ENCODE measurements at regions not wholly inside any gene's neighbourhood (a gene's known extent, or its start where the extent isn't known, plus 50 kb on each side); places are given as distances from the start of the nearest gene placed in this dataset.

GRCh38 chr10:21393931-21394330 lies 131.6 kb downstream of the SKIDA1 start:
- H3K27me3 ChIP-seq (replicated peaks; ENCODE audit: insufficient read depth): no peaks in the 10 kb centered on the region
- no peaks in the 10 kb centered on the region for H3K36me3 ChIP-seq
- H3K27ac ChIP-seq: no peak overlapping the region
- no peaks in the 10 kb centered on the region for H3K4me1 ChIP-seq (replicated peaks)
- H3K4me3 ChIP-seq: no peak overlapping the region
- H3K9me3 ChIP-seq: no peaks in the 10 kb centered on the region
- DNase-seq (ENCODE audit: low spot score): no peak
- TF ChIP-seq POLR2AphosphoS5 (IDR thresholded peaks at IDR 0.05) (no peak), POLR2A (IDR thresholded peaks at IDR 0.05) (no peak), CTCF (IDR thresholded peaks at IDR 0.05) (no peak)
- 92% methylated on average over 20 of the region's 20 CpGs for WGBS
- intact Hi-C loops (cut with DNase I): no loop called here

DNA sequence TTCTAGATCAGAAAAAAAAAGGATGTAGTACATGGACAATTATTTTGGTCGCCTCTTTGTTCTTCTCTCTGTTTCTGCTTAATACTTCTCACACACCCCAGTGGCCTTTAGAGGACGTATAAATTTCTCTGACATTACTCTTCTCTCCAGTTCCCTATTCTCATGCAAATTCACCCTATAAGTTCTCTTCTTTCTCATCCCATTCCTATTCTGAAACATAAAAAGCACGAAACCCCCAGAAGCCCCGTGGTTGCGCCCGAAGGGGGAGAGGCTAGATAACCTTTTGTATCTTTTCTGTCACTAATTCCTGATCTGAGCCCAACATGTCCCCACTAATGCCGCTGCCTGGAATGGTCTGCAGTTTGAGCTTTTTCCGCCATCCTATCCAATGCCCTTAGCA lies 136.9 kb downstream of the SKIDA1 start:
- no peak for TF ChIP-seq POLR2A (IDR thresholded peaks at IDR 0.05)
- no peak for TF ChIP-seq POLR2AphosphoS5 (IDR thresholded peaks at IDR 0.05)
- no peak for TF ChIP-seq CTCF (IDR thresholded peaks at IDR 0.05)
- DNase-seq (ENCODE audit: low spot score): no peak
- Histone ChIP-seq H3K27me3 (replicated peaks; ENCODE audit: insufficient read depth) (no peaks in the 10 kb centered on the region), H3K36me3 (no peaks in the 10 kb centered on the region), H3K27ac (no peak overlapping the region), H3K4me1 (replicated peaks) (no peaks in the 10 kb centered on the region), H3K4me3 (no peak overlapping the region), H3K9me3 (no peaks in the 10 kb centered on the region)
- intact Hi-C loops (cut with DNase I): no loop called here
- 96% methylated on average over 8 of the region's 8 CpGs for WGBS

- Histone ChIP-seq H3K36me3 (no peaks in the 10 kb centered on the region), H3K4me1 (replicated peaks) (no peaks in the 10 kb centered on the region), H3K27ac (no peak overlapping the region), H3K4me3 (no peak overlapping the region), H3K27me3 (replicated peaks; ENCODE audit: insufficient read depth) (no peaks in the 10 kb centered on the region), H3K9me3 (no peaks in the 10 kb centered on the region)
- intact Hi-C loops (cut with DNase I): no loop called here
- DNase-seq (ENCODE audit: low spot score): no peak
- WGBS: 89% methylated on average over 11 of the region's 11 CpGs
- TF ChIP-seq POLR2AphosphoS5 (IDR thresholded peaks at IDR 0.05) (no peak), POLR2A (IDR thresholded peaks at IDR 0.05) (no peak), CTCF (IDR thresholded peaks at IDR 0.05) (no peak)
Measured at GRCh38 chr10:21387868-21388267, 137.6 kb downstream of the SKIDA1 start.

DNA sequence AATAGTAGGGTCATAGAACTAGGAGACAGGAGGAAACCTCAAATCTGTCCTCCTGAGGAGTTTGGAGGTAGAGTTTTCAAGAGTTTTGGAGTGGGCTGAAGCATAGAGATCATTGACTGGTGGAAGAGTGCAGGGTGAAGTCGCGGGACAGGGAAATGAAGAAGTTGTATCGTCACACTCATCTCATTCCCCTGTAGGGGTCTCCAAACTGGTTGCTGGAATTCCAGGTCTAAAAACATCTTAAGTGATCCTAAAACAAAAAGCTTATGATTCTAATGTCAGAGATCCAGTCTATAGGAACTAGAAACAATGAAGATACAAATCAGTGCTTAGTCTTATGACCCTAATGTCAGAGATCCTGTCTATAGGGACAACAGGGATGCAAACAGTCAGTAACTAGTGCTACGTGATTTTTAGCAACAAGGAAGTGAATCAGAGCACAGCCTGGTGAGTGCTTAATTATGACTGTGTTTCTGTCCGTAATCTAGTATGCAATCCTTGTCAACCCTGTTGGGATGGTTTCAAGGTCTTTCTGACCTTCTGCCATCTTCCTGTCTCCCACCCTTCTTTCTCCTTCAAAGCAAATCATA lies 139.4 kb downstream of the SKIDA1 start:
- H3K4me3 ChIP-seq: no peak overlapping the region
- DNase-seq (ENCODE audit: low spot score): no peak
- no peaks in the 10 kb centered on the region for H3K4me1 ChIP-seq (replicated peaks)
- no peak overlapping the region for H3K27ac ChIP-seq
- intact Hi-C loops (cut with DNase I): no loop called here
- H3K9me3 ChIP-seq: no peaks in the 10 kb centered on the region
- H3K27me3 ChIP-seq (replicated peaks; ENCODE audit: insufficient read depth): no peaks in the 10 kb centered on the region
- H3K36me3 ChIP-seq: no peaks in the 10 kb centered on the region
- WGBS: 90% methylated on average over 5 of the region's 5 CpGs
- TF ChIP-seq POLR2AphosphoS5 (IDR thresholded peaks at IDR 0.05) (no peak), POLR2A (IDR thresholded peaks at IDR 0.05) (no peak), CTCF (IDR thresholded peaks at IDR 0.05) (no peak)

DNA sequence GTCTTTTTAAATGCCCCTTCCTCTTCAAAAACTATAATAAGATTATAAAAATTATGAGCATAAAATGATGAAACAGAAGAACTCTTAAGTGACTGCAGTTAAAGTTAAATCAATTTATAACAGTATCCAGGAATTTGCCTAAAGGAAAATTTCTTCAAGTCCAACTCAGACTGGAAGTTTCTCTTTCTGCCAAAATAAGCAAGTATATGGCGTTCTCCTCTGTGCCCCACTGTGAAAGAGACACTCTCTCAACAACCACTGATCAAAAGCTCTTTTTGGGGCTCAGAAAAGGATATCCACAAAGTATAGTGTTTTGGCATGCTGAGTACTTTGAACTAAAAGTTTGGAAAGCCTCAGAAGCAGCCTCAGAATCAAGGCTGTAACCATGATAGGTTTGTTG lies 139.9 kb downstream of the SKIDA1 start:
- Histone ChIP-seq H3K36me3 (no peaks in the 10 kb centered on the region), H3K9me3 (no peaks in the 10 kb centered on the region), H3K27me3 (replicated peaks; ENCODE audit: insufficient read depth) (no peaks in the 10 kb centered on the region), H3K4me1 (replicated peaks) (no peaks in the 10 kb centered on the region), H3K4me3 (no peak overlapping the region), H3K27ac (no peak overlapping the region)
- TF ChIP-seq CTCF (IDR thresholded peaks at IDR 0.05): no peak
- TF ChIP-seq POLR2A (IDR thresholded peaks at IDR 0.05): no peak
- no peak for TF ChIP-seq POLR2AphosphoS5 (IDR thresholded peaks at IDR 0.05)
- WGBS: 40% methylated on average over 1 of the region's 1 CpG
- no peak for DNase-seq (ENCODE audit: low spot score)
- intact Hi-C loops (cut with DNase I): no loop called here
